Mesendoderm (in vitro differentiated cells): ENCODE measurements at regions not wholly inside any gene's neighbourhood (a gene's known extent, or its start where the extent isn't known, plus 50 kb on each side); places are given as distances from the start of the nearest gene placed in this dataset.
A peak's percentile ranks its signal among the peaks of the same experiment; 100 is the strongest.

Experiments
- DNase-seq: peaks from one replicate; pipeline ENCODE4 v3.0.0; 2013
- H2AK5ac ChIP-seq: 2 replicates; pipeline ENCODE4 v1.6.1; 2013; ENCODE audit warnings: low read length, inconsistent platforms
- H2BK120ac ChIP-seq: 2 replicates; pipeline ENCODE4 v1.6.1; 2013; ENCODE audit warnings: low read depth, mild to moderate bottlenecking, low read length, moderate library complexity, mixed read lengths
- H2BK15ac ChIP-seq: replicated peaks from 2 replicates; pipeline ENCODE4 v1.6.1; 2013; ENCODE audit warnings: low read depth, mild to moderate bottlenecking, moderate library complexity
- H2BK5ac ChIP-seq: 2 replicates; pipeline ENCODE4 v1.6.1; 2013; ENCODE audit warnings: low read length, inconsistent platforms
- H3K18ac ChIP-seq: 2 replicates; pipeline ENCODE4 v1.6.1; 2013; ENCODE audit warnings: mild to moderate bottlenecking, low read length, mixed read lengths
- H3K23ac ChIP-seq: one replicate; pipeline ENCODE4 v1.6.1; 2013; ENCODE audit warnings: low read length
- H3K27ac ChIP-seq: 2 replicates; pipeline ENCODE4 v1.5.1; 2013; ENCODE audit warnings: low read depth, mild to moderate bottlenecking, inconsistent platforms, low read length, moderate library complexity
- H3K27me3 ChIP-seq: 2 replicates; pipeline ENCODE4 v1.6.1; 2013; ENCODE audit warnings: low read length, control low read depth, mild to moderate bottlenecking, inconsistent platforms; ENCODE audit not compliant: insufficient read depth, poor library complexity
- H3K36me3 ChIP-seq: 2 replicates; pipeline ENCODE4 v1.6.1; 2013; ENCODE audit warnings: low read length, inconsistent platforms; ENCODE audit not compliant: control insufficient read depth, insufficient read depth
- H3K4ac ChIP-seq: one replicate; pipeline ENCODE4 v1.6.1; 2013; ENCODE audit warnings: low read depth, mild to moderate bottlenecking, low read length, moderate library complexity
- H3K4me1 ChIP-seq: 2 replicates; pipeline ENCODE4 v1.6.1; 2013; ENCODE audit warnings: low read depth, low read length, inconsistent platforms; ENCODE audit not compliant: control insufficient read depth
- H3K4me2 ChIP-seq: 2 replicates; pipeline ENCODE4 v1.6.1; 2013; ENCODE audit warnings: low read length
- H3K4me3 ChIP-seq: 2 replicates; pipeline ENCODE4 v1.5.1; 2013; ENCODE audit warnings: mild to moderate bottlenecking, low read length
- H3K56ac ChIP-seq: one replicate; pipeline ENCODE4 v1.6.1; 2013; ENCODE audit warnings: low read length
- H3K79me1 ChIP-seq: 2 replicates; pipeline ENCODE4 v1.6.1; 2013; ENCODE audit warnings: low read length, inconsistent platforms
- H3K79me2 ChIP-seq: 2 replicates; pipeline ENCODE4 v1.6.1; 2013; ENCODE audit warnings: mild to moderate bottlenecking, low read length; ENCODE audit not compliant: control insufficient read depth, insufficient read depth
- H3K9ac ChIP-seq: 2 replicates; pipeline ENCODE4 v1.6.1; 2013; ENCODE audit warnings: low read length, inconsistent platforms
- H4K5ac ChIP-seq: one replicate; pipeline ENCODE4 v1.6.1; 2013; ENCODE audit warnings: low read length
- H4K8ac ChIP-seq: one replicate; pipeline ENCODE4 v1.6.1; 2013; ENCODE audit warnings: low read depth, mild to moderate bottlenecking, control low read depth, low read length, moderate library complexity
- WGBS: extraction: QIAGEN DNeasy Blood & Tissue Kit; methylation state at CpG from one replicate; pipeline ENCODE4 v1.1.7; 2013; ENCODE audit warnings: low lambda C conversion rate, missing lambda C conversion rate; ENCODE audit not compliant: insufficient coverage; ENCODE audit errors: extremely low coverage; 5-methylcytosine and 5-hydroxymethylcytosine counted together

- Histone ChIP-seq H3K79me1 (no peaks in the 10 kb centered on the region), H3K4me3 (no peak overlapping the region), H3K27me3 (no peaks in the 10 kb centered on the region), H2AK5ac (no peak overlapping the region), H3K18ac (no peak overlapping the region), H4K8ac (no peak overlapping the region), H3K4me2 (no peak overlapping the region), H3K9ac (no peak overlapping the region), H2BK15ac (no peak overlapping the region), H2BK120ac (no peak overlapping the region), H3K36me3 (no peaks in the 10 kb centered on the region), H3K4ac (no peak overlapping the region), H2BK5ac (no peak overlapping the region), H3K56ac (no peak overlapping the region), H3K79me2 (no peaks in the 10 kb centered on the region), H3K4me1 (peaks cover 8% of the 10 kb centered on the region), H3K27ac (no peak overlapping the region), H4K5ac (no peak overlapping the region), H3K23ac (no peak overlapping the region)
- peak; percentile 33 for DNase-seq
- WGBS = no CpG with 5 or more reads among the region's 12 CpGs
These were observed 85.2 kb upstream of the TMPRSS2 start for GRCh38 chr21:41593051-41593759.

GRCh38 chr21:41589620-41590175, 81.7 kb upstream of the TMPRSS2 start:
- Histone ChIP-seq H3K27ac (no peak overlapping the region), H3K56ac (no peak overlapping the region), H3K4me1 (peaks cover 5% of the 10 kb centered on the region), H3K4me2 (no peak overlapping the region), H3K9ac (no peak overlapping the region), H3K23ac (no peak overlapping the region), H2BK15ac (no peak overlapping the region), H3K4me3 (no peak overlapping the region), H3K18ac (no peak overlapping the region), H3K27me3 (no peaks in the 10 kb centered on the region), H4K5ac (no peak overlapping the region), H4K8ac (no peak overlapping the region), H3K79me1 (no peaks in the 10 kb centered on the region), H2BK5ac (no peak overlapping the region), H2BK120ac (no peak overlapping the region), H3K36me3 (no peaks in the 10 kb centered on the region), H2AK5ac (no peak overlapping the region), H3K79me2 (no peaks in the 10 kb centered on the region), H3K4ac (no peak overlapping the region)
- WGBS = no CpG with 5 or more reads among the region's 10 CpGs
- no peak for DNase-seq

- peak; percentile 26 for DNase-seq
- Histone ChIP-seq H3K79me2 (no peaks in the 10 kb centered on the region), H2BK15ac (no peak overlapping the region), H3K36me3 (no peaks in the 10 kb centered on the region), H3K4me2 (no peak overlapping the region), H3K23ac (no peak overlapping the region), H2BK5ac (no peak overlapping the region), H3K79me1 (no peaks in the 10 kb centered on the region), H3K9ac (no peak overlapping the region), H2BK120ac (no peak overlapping the region), H3K56ac (no peak overlapping the region), H3K4me3 (no peak overlapping the region), H3K27ac (no peak overlapping the region), H3K4me1 (peaks cover 5% of the 10 kb centered on the region), H4K8ac (no peak overlapping the region), H3K27me3 (no peaks in the 10 kb centered on the region), H4K5ac (no peak overlapping the region), H2AK5ac (no peak overlapping the region), H3K18ac (no peak overlapping the region), H3K4ac (no peak overlapping the region)
- no CpG with 5 or more reads among the region's 2 CpGs for WGBS
These were observed 81.2 kb upstream of the TMPRSS2 start for GRCh38 chr21:41589131-41589530.

- H2BK5ac ChIP-seq = no peak overlapping the region
- no peak overlapping the region for H3K4me2 ChIP-seq
- DNase-seq = no peak
- no peak overlapping the region for H2AK5ac ChIP-seq
- H2BK15ac ChIP-seq = no peak overlapping the region
- H3K79me1 ChIP-seq = no peaks in the 10 kb centered on the region
- 100% methylated on average over 1 of the region's 14 CpGs for WGBS
- H3K23ac ChIP-seq = no peak overlapping the region
- H3K79me2 ChIP-seq = no peaks in the 10 kb centered on the region
- H3K56ac ChIP-seq = no peak overlapping the region
- no peaks in the 10 kb centered on the region for H3K36me3 ChIP-seq
- H3K27ac ChIP-seq = no peak overlapping the region
- no peak overlapping the region for H2BK120ac ChIP-seq
- H4K8ac ChIP-seq = no peak overlapping the region
- H3K4me3 ChIP-seq = no peak overlapping the region
- no peak overlapping the region for H3K4ac ChIP-seq
- H3K18ac ChIP-seq = no peak overlapping the region
- H3K27me3 ChIP-seq = no peaks in the 10 kb centered on the region
- no peaks in the 10 kb centered on the region for H3K4me1 ChIP-seq
- no peak overlapping the region for H3K9ac ChIP-seq
- H4K5ac ChIP-seq = no peak overlapping the region
These were observed 77.4 kb upstream of the TMPRSS2 start for GRCh38 chr21:41585199-41585994.

GRCh38 chr21:41584603-41585176, 76.7 kb upstream of the TMPRSS2 start:
- Histone ChIP-seq H4K5ac (no peak overlapping the region), H3K27me3 (no peaks in the 10 kb centered on the region), H2AK5ac (no peak overlapping the region), H2BK15ac (no peak overlapping the region), H2BK120ac (no peak overlapping the region), H3K4me3 (no peak overlapping the region), H3K18ac (no peak overlapping the region), H2BK5ac (no peak overlapping the region), H3K4ac (no peak overlapping the region), H3K79me2 (no peaks in the 10 kb centered on the region), H3K4me2 (no peak overlapping the region), H3K27ac (no peak overlapping the region), H3K4me1 (no peaks in the 10 kb centered on the region), H3K23ac (no peak overlapping the region), H3K56ac (no peak overlapping the region), H4K8ac (no peak overlapping the region), H3K9ac (no peak overlapping the region), H3K36me3 (no peaks in the 10 kb centered on the region), H3K79me1 (no peaks in the 10 kb centered on the region)
- 100% methylated on average over 2 of the region's 4 CpGs for WGBS
- DNase-seq = no peak
